Nephron (organoid): ENCODE measurements at regions not wholly inside any gene's neighbourhood (a gene's known extent, or its start where the extent isn't known, plus 50 kb on each side); places are given as distances from the start of the nearest gene placed in this dataset.

Source experiments
- H3K27ac Mint-ChIP-seq, 3 experiments: 2 replicates each; pipeline ENCODE4 v1.8.0; 2020; ENCODE audit warnings: mixed read lengths in 3 of 3, mild to moderate bottlenecking in 2 of 3, moderate library complexity in 1 of 3
- H3K27me3 Mint-ChIP-seq: 2 replicates; pipeline ENCODE4 v1.8.0; 2021; ENCODE audit warnings: low read depth, mild to moderate bottlenecking, moderate library complexity, mixed read lengths
- H3K36me3 Mint-ChIP-seq: 2 replicates; pipeline ENCODE4 v1.8.0; 2020; ENCODE audit warnings: low read depth, mixed read lengths
- H3K4me1 Mint-ChIP-seq: 2 replicates; pipeline ENCODE4 v1.8.0; 2020; ENCODE audit warnings: mixed read lengths
- H3K4me3 Mint-ChIP-seq, 3 experiments: 2 replicates each; pipeline ENCODE4 v1.8.0; 2020; ENCODE audit warnings: mild to moderate bottlenecking in 3 of 3, mixed read lengths in 3 of 3, moderate library complexity in 2 of 3
- H3K9me3 Mint-ChIP-seq: 2 replicates; pipeline ENCODE4 v1.8.0; 2020; ENCODE audit warnings: mixed read lengths
- TF ChIP-seq, protein P1 (sequence below), 3 experiments: fragments of 200-600 bp; sonication (generic); IDR thresholded peaks; one replicate each; pipeline ENCODE4 v1.5.0; 2021; ENCODE audit warnings: antibody characterized with exemption in 3 of 3; ENCODE audit not compliant: unreplicated experiment in 3 of 3

DNA sequence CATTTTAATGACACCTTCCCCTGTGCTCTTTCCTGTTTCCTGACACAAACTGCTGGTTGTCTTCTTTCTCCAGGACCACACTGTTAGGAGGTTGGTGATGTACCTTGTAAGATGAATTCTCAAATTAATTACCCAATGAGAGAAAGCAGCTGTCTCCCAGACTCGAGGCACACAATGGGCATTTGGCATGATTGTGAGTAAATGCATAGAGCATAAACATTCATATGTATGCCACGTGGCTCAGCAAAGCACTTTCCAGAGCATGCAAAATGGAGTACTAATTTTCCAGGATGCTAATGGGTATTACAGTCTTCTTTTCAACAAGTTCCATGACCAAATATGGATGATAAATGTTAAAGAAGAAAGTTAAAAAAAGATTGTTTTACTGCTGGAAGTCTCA, 235.2 kb upstream of the KLHL29 start:
- H3K36me3 Mint-ChIP-seq, result no peaks in the 10 kb centered on the region
- no peak overlapping the region for H3K27ac Mint-ChIP-seq
- H3K4me1 Mint-ChIP-seq, result no peaks in the 10 kb centered on the region
- TF ChIP-seq, protein P1, sequence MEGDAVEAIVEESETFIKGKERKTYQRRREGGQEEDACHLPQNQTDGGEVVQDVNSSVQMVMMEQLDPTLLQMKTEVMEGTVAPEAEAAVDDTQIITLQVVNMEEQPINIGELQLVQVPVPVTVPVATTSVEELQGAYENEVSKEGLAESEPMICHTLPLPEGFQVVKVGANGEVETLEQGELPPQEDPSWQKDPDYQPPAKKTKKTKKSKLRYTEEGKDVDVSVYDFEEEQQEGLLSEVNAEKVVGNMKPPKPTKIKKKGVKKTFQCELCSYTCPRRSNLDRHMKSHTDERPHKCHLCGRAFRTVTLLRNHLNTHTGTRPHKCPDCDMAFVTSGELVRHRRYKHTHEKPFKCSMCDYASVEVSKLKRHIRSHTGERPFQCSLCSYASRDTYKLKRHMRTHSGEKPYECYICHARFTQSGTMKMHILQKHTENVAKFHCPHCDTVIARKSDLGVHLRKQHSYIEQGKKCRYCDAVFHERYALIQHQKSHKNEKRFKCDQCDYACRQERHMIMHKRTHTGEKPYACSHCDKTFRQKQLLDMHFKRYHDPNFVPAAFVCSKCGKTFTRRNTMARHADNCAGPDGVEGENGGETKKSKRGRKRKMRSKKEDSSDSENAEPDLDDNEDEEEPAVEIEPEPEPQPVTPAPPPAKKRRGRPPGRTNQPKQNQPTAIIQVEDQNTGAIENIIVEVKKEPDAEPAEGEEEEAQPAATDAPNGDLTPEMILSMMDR (IDR thresholded peaks at IDR 0.05; ENCODE audit: unreplicated experiment in 3 of 3), result no peak
- H3K9me3 Mint-ChIP-seq, result no peaks in the 10 kb centered on the region
- no peak overlapping the region for H3K4me3 Mint-ChIP-seq
- H3K27me3 Mint-ChIP-seq, result no peaks in the 10 kb centered on the region

DNA sequence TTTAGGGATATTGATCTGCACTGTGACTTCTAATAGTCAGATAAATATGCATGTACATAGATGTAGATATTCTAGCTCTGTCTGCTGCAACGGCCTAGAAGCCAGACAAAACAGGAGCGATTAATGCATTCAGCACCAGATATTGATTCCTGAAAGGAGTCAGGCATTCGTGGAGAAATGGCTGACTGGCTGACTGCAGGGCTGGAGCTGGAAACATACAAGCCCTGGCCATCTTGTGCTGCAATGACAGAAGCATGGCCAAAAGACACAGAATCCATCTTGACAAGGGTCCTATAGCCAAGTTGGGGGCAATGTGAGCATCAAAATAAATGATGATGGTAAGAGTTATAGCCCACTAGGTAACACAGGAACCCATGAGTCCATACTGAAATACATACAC, 231.5 kb upstream of the KLHL29 start:
- H3K27me3 Mint-ChIP-seq, result no peaks in the 10 kb centered on the region
- no peak overlapping the region for H3K27ac Mint-ChIP-seq
- TF ChIP-seq, protein P1 (IDR thresholded peaks at IDR 0.05; ENCODE audit: unreplicated experiment in 3 of 3), result no peak
- H3K36me3 Mint-ChIP-seq, result no peaks in the 10 kb centered on the region
- no peaks in the 10 kb centered on the region for H3K4me1 Mint-ChIP-seq
- no peaks in the 10 kb centered on the region for H3K9me3 Mint-ChIP-seq
- no peak overlapping the region for H3K4me3 Mint-ChIP-seq

DNA sequence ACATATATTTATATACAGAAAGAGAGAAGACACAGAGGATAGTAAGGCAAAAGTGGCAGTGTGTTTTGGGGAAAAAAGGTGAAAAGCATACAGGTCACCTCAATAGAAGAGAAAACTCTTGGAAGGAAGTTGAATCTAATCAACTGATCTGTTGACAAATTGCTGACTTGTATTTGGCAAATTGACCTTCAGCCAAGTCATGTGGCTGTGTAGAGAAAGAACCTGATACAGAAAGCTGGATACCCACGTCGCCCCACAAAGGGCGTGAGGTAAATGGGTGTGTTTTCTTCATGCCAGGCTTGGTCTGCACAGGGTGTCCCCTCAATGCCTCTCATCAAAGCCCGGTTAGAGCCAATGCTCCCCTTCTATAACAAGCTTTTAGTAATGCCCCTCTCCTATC, 230.0 kb upstream of the KLHL29 start:
- no peak overlapping the region for H3K4me3 Mint-ChIP-seq
- no peaks in the 10 kb centered on the region for H3K36me3 Mint-ChIP-seq
- no peaks in the 10 kb centered on the region for H3K4me1 Mint-ChIP-seq
- TF ChIP-seq, protein P1 (IDR thresholded peaks at IDR 0.05; ENCODE audit: unreplicated experiment in 3 of 3), result no peak
- H3K27me3 Mint-ChIP-seq, result no peaks in the 10 kb centered on the region
- no peaks in the 10 kb centered on the region for H3K9me3 Mint-ChIP-seq
- no peak overlapping the region for H3K27ac Mint-ChIP-seq

DNA sequence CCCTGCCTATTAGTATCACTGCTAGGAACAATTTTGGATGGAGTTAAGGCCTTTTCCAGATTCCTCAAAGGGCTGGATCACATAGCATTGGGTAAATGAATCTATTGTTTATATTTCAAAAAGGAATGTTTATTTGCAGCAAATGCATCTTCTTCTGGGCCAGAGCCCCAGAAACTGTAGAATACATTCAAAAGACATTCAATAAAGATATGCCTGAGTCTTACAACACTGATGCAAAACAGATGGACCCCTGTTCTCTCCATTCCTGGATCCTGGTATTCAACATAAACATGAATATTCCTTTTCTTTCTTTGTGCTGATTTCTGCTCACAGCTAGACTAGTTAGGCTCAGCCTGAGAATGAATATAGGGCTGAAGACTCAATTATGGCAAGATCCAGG, 227.2 kb upstream of the KLHL29 start:
- H3K9me3 Mint-ChIP-seq, result no peaks in the 10 kb centered on the region
- H3K27me3 Mint-ChIP-seq, result no peaks in the 10 kb centered on the region
- no peak overlapping the region for H3K4me3 Mint-ChIP-seq
- TF ChIP-seq, protein P1 (IDR thresholded peaks at IDR 0.05; ENCODE audit: unreplicated experiment in 3 of 3), result no peak
- H3K27ac Mint-ChIP-seq, result no peak overlapping the region
- no peaks in the 10 kb centered on the region for H3K36me3 Mint-ChIP-seq
- no peaks in the 10 kb centered on the region for H3K4me1 Mint-ChIP-seq

DNA sequence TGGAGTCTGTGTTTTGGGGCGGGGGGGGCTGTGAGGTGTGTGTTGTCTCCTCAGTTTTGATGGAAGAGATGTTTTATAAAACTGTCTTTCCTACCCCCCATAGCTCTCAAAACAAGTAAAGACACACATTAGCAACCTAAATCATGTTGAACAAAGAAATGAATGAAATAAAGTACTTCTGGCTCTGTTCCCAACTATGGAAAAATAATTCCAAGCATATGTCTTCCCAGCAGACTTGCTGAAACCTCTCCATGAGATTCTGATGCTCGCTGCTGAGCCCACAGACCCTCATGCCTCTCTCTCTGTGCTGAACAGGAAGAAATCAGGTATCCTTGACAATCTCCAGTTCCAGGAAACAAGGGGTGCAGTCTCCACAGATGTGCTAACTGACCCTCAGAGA, 226.7 kb upstream of the KLHL29 start:
- Mint-ChIP-seq H3K27me3 (no peaks in the 10 kb centered on the region), H3K4me3 (no peak overlapping the region)

DNA sequence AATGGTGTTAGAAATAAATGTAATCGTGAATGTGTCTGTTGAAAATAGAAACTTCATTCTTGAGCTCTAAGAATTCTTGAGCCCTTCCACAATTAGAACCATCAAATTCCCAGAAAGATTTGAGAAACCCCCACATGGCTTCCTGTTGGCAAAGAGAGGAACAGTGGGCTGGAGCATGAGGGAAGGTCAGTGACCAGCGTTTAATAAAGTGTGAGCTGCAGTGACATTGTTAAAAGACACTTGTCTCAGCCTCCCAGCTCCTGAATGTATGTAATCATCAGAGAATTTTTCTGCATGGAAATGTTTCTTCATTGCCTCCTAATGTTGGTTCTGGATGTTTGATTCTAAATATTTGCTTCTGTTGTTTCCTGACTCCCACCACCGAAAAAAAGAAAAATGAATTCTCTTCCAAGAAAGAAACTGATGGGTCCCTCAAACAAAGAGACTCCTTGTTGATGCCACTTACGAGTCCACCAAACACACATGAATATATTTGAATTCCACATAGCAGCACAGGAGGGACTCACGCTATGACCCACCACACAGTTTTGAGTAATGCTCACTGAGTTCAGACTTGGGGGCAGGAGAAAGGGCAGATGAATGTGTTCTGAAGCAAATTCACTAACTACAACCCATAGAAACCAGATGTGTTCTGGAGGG, 225.1 kb upstream of the KLHL29 start:
- Mint-ChIP-seq H3K27ac (no peak overlapping the region), H3K4me3 (no peak overlapping the region), H3K4me1 (no peaks in the 10 kb centered on the region), H3K9me3 (no peaks in the 10 kb centered on the region), H3K36me3 (no peaks in the 10 kb centered on the region), H3K27me3 (no peaks in the 10 kb centered on the region)
- TF ChIP-seq, protein P1 (IDR thresholded peaks at IDR 0.05; ENCODE audit: unreplicated experiment in 3 of 3), result no peak

More for the DNA sequence above, 226.7 kb upstream of the KLHL29 start:
- H3K27ac Mint-ChIP-seq, result no peak overlapping the region
- H3K9me3 Mint-ChIP-seq, result no peaks in the 10 kb centered on the region
- TF ChIP-seq, protein P1 (IDR thresholded peaks at IDR 0.05; ENCODE audit: unreplicated experiment in 3 of 3), result no peak
- H3K4me1 Mint-ChIP-seq, result no peaks in the 10 kb centered on the region
- H3K36me3 Mint-ChIP-seq, result no peaks in the 10 kb centered on the region
